ENCODE measurements at regions not wholly inside any gene's neighbourhood (a gene's known extent, or its start where the extent isn't known, plus 50 kb on each side); places are given as distances from the start of the nearest gene placed in this dataset.

GRCh38 chr11:11777897-11778296 is 63.9 kb upstream of the USP47 start:
- TF ChIP-seq POLR2A (IDR thresholded peaks at IDR 0.05) (no peak), CTCF (IDR thresholded peaks at IDR 0.05 in 8 of 11, conservative IDR thresholded peaks at IDR 0.05 in 3 of 11) (no peak), POLR2AphosphoS5 (IDR thresholded peaks at IDR 0.05) (no peak)
